OCI-LY7 (cell line): ENCODE measurements at regions not wholly inside any gene's neighbourhood (a gene's known extent, or its start where the extent isn't known, plus 50 kb on each side); places are given as distances from the start of the nearest gene placed in this dataset.

Experiments
- EZH2phosphoT487 ChIP-seq: fragments of 200-600 bp; sonication (generic); IDR thresholded peaks from 2 replicates; pipeline ENCODE4 v1.6.1; 2018; ENCODE audit warnings: low read depth, borderline replicate concordance, mild to moderate bottlenecking, mixed run types, antibody characterized with exemption, low read length, moderate library complexity, mixed read lengths
- TF ChIP-seq, protein P1 (sequence below): fragments of 200-600 bp; sonication (generic); conservative IDR thresholded peaks from 2 replicates; pipeline ENCODE4 v1.5.1; 2014; ENCODE audit warnings: mild to moderate bottlenecking, antibody characterized with exemption, low read length, moderate library complexity, mixed read lengths

DNA sequence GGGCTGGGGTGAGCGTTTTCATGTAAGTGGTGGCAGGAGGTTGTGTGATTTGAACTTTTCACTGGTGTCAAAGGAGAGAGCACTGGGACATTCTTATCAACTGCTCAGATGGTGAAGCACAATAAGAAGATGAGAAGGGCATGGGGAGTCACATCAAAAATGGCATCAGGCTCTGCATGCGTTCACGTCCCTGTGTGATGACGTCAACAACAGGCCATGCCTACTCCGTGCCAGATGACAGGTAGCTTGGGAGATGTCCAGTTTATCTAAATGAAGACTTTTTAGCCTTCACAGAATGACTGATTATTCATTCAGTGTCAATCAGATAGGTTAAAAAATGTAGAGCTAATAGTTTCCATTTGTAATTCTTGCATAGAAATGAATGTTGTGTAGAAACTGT, 264.3 kb upstream of the POM121L12 start:
- no peak for TF ChIP-seq EZH2phosphoT487
- TF ChIP-seq, protein P1, sequence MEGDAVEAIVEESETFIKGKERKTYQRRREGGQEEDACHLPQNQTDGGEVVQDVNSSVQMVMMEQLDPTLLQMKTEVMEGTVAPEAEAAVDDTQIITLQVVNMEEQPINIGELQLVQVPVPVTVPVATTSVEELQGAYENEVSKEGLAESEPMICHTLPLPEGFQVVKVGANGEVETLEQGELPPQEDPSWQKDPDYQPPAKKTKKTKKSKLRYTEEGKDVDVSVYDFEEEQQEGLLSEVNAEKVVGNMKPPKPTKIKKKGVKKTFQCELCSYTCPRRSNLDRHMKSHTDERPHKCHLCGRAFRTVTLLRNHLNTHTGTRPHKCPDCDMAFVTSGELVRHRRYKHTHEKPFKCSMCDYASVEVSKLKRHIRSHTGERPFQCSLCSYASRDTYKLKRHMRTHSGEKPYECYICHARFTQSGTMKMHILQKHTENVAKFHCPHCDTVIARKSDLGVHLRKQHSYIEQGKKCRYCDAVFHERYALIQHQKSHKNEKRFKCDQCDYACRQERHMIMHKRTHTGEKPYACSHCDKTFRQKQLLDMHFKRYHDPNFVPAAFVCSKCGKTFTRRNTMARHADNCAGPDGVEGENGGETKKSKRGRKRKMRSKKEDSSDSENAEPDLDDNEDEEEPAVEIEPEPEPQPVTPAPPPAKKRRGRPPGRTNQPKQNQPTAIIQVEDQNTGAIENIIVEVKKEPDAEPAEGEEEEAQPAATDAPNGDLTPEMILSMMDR: no peak
